Right lobe of liver (tissue), 4 donors: ENCODE measurements at regions not wholly inside any gene's neighbourhood (a gene's known extent, or its start where the extent isn't known, plus 50 kb on each side); places are given as distances from the start of the nearest gene placed in this dataset.

Experiments
- CTCF ChIP-seq, 4 donors: fragments of 200-600 bp in 3 of 4; fragments of 450-650 bp in 1 of 4; IDR thresholded peaks; one replicate each; pipeline versions ENCODE4 v1.5.1 to v1.8.0; 2016 to 2022; ENCODE audit warnings: antibody characterized with exemption in 4 of 4, mild to moderate bottlenecking in 2 of 4
- POLR2A ChIP-seq: fragments of 450-650 bp; IDR thresholded peaks from one replicate; pipeline ENCODE4 v1.6.1; 2017; ENCODE audit warnings: antibody characterized with exemption, mild to moderate bottlenecking
- donor health status: DM: no; HTN: no; CAD: no.
- donor health status: DM: no; HTN: no; CAD: no.
- donor health status: DM: no; HTN: yes; CAD: no.

DNA sequence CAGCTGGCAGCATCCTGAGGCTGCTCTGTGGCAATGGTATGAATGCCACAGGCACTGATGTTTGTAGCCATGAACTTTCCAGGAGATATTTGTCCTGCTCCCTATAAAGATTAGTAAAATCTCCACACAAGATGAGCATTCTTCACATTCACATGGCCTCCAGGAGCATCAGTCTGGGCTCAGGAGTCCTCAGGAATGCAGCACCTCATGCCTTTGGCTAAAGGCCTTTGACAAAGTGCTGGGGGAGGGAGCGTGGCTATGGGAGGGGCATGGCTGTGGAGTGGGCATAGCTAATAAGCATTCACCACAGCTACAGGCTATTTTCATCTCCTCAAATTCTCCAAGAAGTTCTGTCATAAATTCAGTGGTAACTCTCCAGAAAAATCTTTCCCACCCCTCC, 90.5 kb upstream of the LY86 start:
- TF ChIP-seq CTCF (IDR thresholded peaks at IDR 0.05) (no peak), POLR2A (no peak)
